Ectodermal cell (in vitro differentiated cells): ENCODE measurements at regions not wholly inside any gene's neighbourhood (a gene's known extent, or its start where the extent isn't known, plus 50 kb on each side); places are given as distances from the start of the nearest gene placed in this dataset.

Source experiments
- H3K27ac ChIP-seq: 2 replicates; pipeline ENCODE4 v1.7.0; 2013; ENCODE audit warnings: mild to moderate bottlenecking, low read depth, low read length; ENCODE audit not compliant: insufficient read depth, poor library complexity, severe bottlenecking
- H3K27me3 ChIP-seq: 2 replicates; pipeline ENCODE4 v1.7.0; 2013; ENCODE audit warnings: mild to moderate bottlenecking, low read length; ENCODE audit not compliant: insufficient read depth, control insufficient read depth, poor library complexity, severe bottlenecking
- H3K36me3 ChIP-seq: one replicate; pipeline ENCODE4 v1.7.0; 2013; ENCODE audit warnings: low read length; ENCODE audit not compliant: control insufficient read depth, insufficient read depth
- H3K4me1 ChIP-seq: one replicate; pipeline ENCODE4 v1.7.0; 2013; ENCODE audit warnings: low read length; ENCODE audit not compliant: control insufficient read depth, insufficient read depth
- H3K4me3 ChIP-seq: 2 replicates; pipeline ENCODE4 v1.7.0; 2013; ENCODE audit warnings: low read depth, low read length, control low read depth; ENCODE audit not compliant: insufficient read depth
- H3K9me3 ChIP-seq: 2 replicates; pipeline ENCODE4 v1.7.0; 2013; ENCODE audit warnings: mild to moderate bottlenecking, low read length, moderate library complexity; ENCODE audit not compliant: control insufficient read depth
- WGBS, 2 experiments: methylation state at CpG; one replicate each; pipeline ENCODE4 v1.1.7; 2013; ENCODE audit warnings: missing lambda C conversion rate in 2 of 2; 5-methylcytosine and 5-hydroxymethylcytosine counted together

- H3K4me1 ChIP-seq: no peaks in the 10 kb centered on the region
- no peaks in the 10 kb centered on the region for H3K36me3 ChIP-seq
- no peak overlapping the region for H3K4me3 ChIP-seq
- no peaks in the 10 kb centered on the region for H3K27me3 ChIP-seq
- WGBS, 2 experiments: 93 to 96% methylated on average over 19 of the region's 19 CpGs
- no peaks in the 10 kb centered on the region for H3K9me3 ChIP-seq
- no peak overlapping the region for H3K27ac ChIP-seq
Measured at GRCh38 chr2:238558456-238559099, 131.9 kb downstream of the ASB1 start.

GRCh38 chr2:238560234-238560633 is 133.5 kb downstream of the ASB1 start:
- Histone ChIP-seq H3K36me3 (no peaks in the 10 kb centered on the region), H3K27me3 (no peaks in the 10 kb centered on the region), H3K27ac (no peak overlapping the region), H3K4me1 (no peaks in the 10 kb centered on the region), H3K9me3 (no peaks in the 10 kb centered on the region), H3K4me3 (no peak overlapping the region)
- WGBS, 2 experiments: 83 to 85% methylated on average over 11 of the region's 11 CpGs

DNA sequence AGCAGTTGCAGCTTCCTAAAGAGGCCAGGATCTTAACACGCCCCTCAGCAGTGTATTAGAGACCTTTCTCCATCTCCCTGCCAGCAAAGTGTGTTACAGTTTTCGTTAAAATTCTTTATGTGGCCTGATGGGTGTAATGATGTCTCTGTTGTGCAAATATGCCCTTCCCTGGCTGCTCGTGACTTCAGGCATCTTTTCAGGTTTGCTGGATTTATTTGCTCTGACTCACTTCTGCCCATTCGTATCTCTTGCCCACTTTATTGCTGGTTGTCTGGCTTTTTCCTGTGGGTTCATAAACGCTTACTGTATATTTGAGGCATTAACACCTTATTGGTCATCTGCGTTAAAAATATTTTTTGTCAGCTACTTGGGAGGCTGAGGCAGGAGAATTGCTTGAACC is 134.5 kb downstream of the ASB1 start:
- H3K27me3 ChIP-seq: no peaks in the 10 kb centered on the region
- H3K27ac ChIP-seq: no peak overlapping the region
- WGBS, 2 experiments: 91 to 93% methylated on average over 6 of the region's 6 CpGs
- no peaks in the 10 kb centered on the region for H3K9me3 ChIP-seq
- H3K4me3 ChIP-seq: no peak overlapping the region
- no peaks in the 10 kb centered on the region for H3K4me1 ChIP-seq
- no peaks in the 10 kb centered on the region for H3K36me3 ChIP-seq

DNA sequence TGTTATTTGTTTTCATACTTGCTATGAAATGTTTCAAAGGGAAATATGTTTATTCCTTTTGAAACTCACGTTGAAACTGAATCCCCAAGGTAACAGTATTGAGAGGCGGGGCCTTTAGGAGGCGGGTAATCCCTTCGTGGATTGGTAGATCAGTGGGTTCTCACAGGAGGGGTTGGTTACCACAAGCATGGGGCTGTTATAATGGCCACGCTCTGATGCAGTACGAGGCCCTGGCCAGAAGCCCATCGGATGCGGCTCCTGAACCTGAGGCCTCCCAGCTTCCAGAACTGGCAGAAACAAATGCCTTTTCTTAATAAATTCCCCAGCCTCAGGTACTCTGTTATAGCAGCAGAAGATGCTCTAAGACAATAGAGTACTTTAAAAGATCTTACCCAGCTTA is 135.7 kb downstream of the ASB1 start:
- Histone ChIP-seq H3K9me3 (no peaks in the 10 kb centered on the region), H3K4me3 (no peak overlapping the region)
- 82 to 83% methylated on average over 8 of the region's 8 CpGs for WGBS, 2 experiments

GRCh38 chr2:238563551-238563950 is 136.8 kb downstream of the ASB1 start:
- Histone ChIP-seq H3K4me3 (no peak overlapping the region), H3K36me3 (no peaks in the 10 kb centered on the region), H3K4me1 (peaks cover 6% of the 10 kb centered on the region), H3K27me3 (no peaks in the 10 kb centered on the region), H3K27ac (no peak overlapping the region), H3K9me3 (no peaks in the 10 kb centered on the region)
- 90 to 91% methylated on average over 10 of the region's 10 CpGs for WGBS, 2 experiments

More for the DNA sequence above, 135.7 kb downstream of the ASB1 start:
- H3K27me3 ChIP-seq: no peaks in the 10 kb centered on the region
- no peak overlapping the region for H3K27ac ChIP-seq
- no peaks in the 10 kb centered on the region for H3K4me1 ChIP-seq
- no peaks in the 10 kb centered on the region for H3K36me3 ChIP-seq

DNA sequence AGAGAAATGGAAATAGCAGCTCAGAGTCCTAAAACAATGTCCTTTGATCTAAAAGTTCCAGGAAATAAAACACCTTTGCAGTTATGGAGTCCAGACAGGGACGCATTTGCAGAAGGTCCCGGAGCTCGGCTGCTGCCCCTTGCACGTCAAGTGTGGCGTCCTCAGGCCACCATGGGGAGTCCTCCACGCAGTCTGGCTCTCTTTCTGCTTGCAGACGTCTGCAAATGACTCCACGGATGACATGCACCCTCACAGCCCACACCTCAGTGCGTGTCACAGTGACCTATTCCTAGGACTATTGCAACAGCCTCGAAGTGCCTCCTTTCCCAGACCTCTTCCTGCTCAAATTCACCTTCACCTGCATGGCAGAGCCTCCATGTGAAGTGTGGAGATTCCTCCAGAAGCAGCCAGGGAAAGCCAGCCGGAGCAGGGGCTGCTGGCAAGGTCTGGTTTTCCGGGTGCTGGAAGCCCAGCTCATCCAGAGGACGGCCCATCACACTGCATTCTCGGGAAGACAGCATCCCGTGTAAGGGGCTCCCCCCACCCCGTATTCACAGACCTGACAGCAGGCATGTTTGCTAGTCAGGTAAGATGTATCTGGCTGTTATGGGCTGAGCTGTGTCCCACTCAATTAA is 137.7 kb downstream of the ASB1 start:
- Histone ChIP-seq H3K27me3 (no peaks in the 10 kb centered on the region), H3K36me3 (no peaks in the 10 kb centered on the region)
- WGBS, 2 experiments: 88 to 91% methylated on average over 15 to 16 of the region's 16 CpGs

GRCh38 chr2:238565031-238565430 is 138.3 kb downstream of the ASB1 start:
- H3K4me3 ChIP-seq: no peak overlapping the region
- no peak overlapping the region for H3K27ac ChIP-seq
- no peaks in the 10 kb centered on the region for H3K9me3 ChIP-seq
- no peaks in the 10 kb centered on the region for H3K36me3 ChIP-seq
- H3K4me1 ChIP-seq: peaks cover 6% of the 10 kb centered on the region
- H3K27me3 ChIP-seq: no peaks in the 10 kb centered on the region
- WGBS, 2 experiments: 89 to 91% methylated on average over 6 of the region's 6 CpGs

More for the DNA sequence above, 137.7 kb downstream of the ASB1 start:
- no peak overlapping the region for H3K27ac ChIP-seq
- peaks cover 6% of the 10 kb centered on the region for H3K4me1 ChIP-seq
- no peak overlapping the region for H3K4me3 ChIP-seq
- H3K9me3 ChIP-seq: no peaks in the 10 kb centered on the region

- Histone ChIP-seq H3K27ac (no peak overlapping the region), H3K4me1 (peaks cover 6% of the 10 kb centered on the region), H3K9me3 (no peaks in the 10 kb centered on the region), H3K27me3 (no peaks in the 10 kb centered on the region), H3K36me3 (no peaks in the 10 kb centered on the region), H3K4me3 (no peak overlapping the region)
- 90 to 94% methylated on average over 15 to 16 of the region's 16 CpGs for WGBS, 2 experiments
Measured at GRCh38 chr2:238566001-238566645, 139.4 kb downstream of the ASB1 start.

DNA sequence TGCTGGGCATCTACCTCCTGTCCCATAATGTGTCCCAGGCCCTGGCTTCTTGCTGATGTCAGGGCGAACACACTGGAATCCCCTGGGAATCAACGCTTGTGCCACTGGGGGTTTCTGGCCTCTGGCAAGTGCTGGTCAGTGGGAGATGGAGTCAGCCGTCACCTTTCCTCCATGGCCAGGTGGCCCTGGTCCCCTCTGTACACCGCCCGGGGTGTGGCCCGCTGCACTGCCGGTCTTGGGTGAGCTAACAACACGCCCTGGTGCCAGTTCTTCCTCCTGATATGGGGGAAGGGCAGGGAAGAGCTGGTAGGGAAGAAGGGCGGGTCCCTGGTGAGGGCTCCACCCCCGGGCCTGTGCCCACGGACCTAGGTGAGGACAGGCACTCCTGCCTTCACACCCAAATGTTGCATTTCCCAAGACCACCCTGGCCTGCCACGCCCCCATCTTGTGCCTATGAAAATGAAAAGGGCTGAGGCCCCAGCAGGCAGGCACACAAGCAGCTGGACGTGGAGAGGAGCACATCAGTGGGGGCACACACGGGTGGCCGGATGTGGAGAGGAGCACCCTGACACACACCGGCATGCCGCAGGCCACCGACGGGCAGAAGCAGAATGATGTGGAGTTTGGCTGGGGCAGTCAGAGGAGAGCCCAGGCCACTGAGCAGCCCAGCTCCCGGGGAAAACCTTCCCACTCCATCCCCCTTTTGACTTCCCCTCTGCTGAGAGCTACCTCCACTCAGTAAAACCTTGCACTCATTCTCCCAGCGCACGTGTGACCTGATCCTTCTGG is 140.5 kb downstream of the ASB1 start:
- H3K9me3 ChIP-seq: no peaks in the 10 kb centered on the region
- H3K4me1 ChIP-seq: peaks cover 6% of the 10 kb centered on the region
- no peak overlapping the region for H3K27ac ChIP-seq
- no peaks in the 10 kb centered on the region for H3K36me3 ChIP-seq
- 90 to 92% methylated on average over 22 of the region's 22 CpGs for WGBS, 2 experiments
- no peaks in the 10 kb centered on the region for H3K27me3 ChIP-seq
- H3K4me3 ChIP-seq: no peak overlapping the region

DNA sequence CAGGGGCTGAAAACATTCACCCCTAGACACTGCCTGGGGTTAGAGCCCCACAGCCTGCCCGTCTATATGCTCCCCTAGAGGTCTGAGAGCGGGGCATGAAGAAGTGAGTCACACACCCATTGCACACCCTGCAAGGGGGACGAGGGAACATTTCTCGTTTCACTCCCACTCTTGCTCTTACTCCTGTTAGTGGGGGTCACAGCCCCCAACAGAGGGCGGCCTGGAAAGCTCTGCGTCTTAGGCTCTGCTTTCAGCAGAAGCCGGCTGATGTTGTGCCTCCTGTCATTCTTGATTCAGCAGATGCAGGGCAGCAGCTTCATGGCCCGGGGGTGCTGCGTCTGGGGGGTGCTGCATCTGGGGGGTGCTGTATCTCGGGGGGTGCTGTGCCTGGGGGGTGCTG is 141.3 kb downstream of the ASB1 start:
- H3K4me1 ChIP-seq: peaks cover 6% of the 10 kb centered on the region
- 89 to 90% methylated on average over 9 to 10 of the region's 10 CpGs for WGBS, 2 experiments

More for the DNA sequence above, 141.3 kb downstream of the ASB1 start:
- Histone ChIP-seq H3K9me3 (no peaks in the 10 kb centered on the region), H3K27ac (no peak overlapping the region), H3K4me3 (no peak overlapping the region), H3K27me3 (no peaks in the 10 kb centered on the region), H3K36me3 (no peaks in the 10 kb centered on the region)
